Mucosa of stomach (tissue), 1 donor: ENCODE measurements at regions not wholly inside any gene's neighbourhood (a gene's known extent, or its start where the extent isn't known, plus 50 kb on each side); places are given as distances from the start of the nearest gene placed in this dataset.

Experiments used
- H3K27me3 ChIP-seq: one replicate; pipeline ENCODE4 v1.7.0; 2013; ENCODE audit warnings: mild to moderate bottlenecking, low read length; ENCODE audit not compliant: control insufficient read depth, insufficient read depth
- H3K36me3 ChIP-seq: one replicate; pipeline ENCODE4 v1.7.0; 2013; ENCODE audit warnings: low read length; ENCODE audit not compliant: control insufficient read depth, insufficient read depth
- H3K4me1 ChIP-seq: one replicate; pipeline ENCODE4 v1.7.0; 2013; ENCODE audit warnings: mild to moderate bottlenecking, low read length; ENCODE audit not compliant: control insufficient read depth, insufficient read depth
- H3K4me3 ChIP-seq: one replicate; pipeline ENCODE4 v1.7.0; 2013; ENCODE audit warnings: low read length
- H3K9ac ChIP-seq: one replicate; pipeline ENCODE4 v1.7.0; 2013; ENCODE audit warnings: mild to moderate bottlenecking, low read length, moderate library complexity
- H3K9me3 ChIP-seq: one replicate; pipeline ENCODE4 v1.7.0; 2013; ENCODE audit warnings: mild to moderate bottlenecking, low read length, moderate library complexity; ENCODE audit not compliant: control insufficient read depth
- donor health status: Pancreatic carcinoma.

- Histone ChIP-seq H3K9ac (no peak overlapping the region), H3K9me3 (no peaks in the 10 kb centered on the region), H3K4me1 (no peaks in the 10 kb centered on the region), H3K4me3 (no peak overlapping the region), H3K36me3 (no peaks in the 10 kb centered on the region), H3K27me3 (no peaks in the 10 kb centered on the region)
These were observed 67.5 kb upstream of the PRDX6 start for GRCh38 chr1:173409613-173410012.

- H3K36me3 ChIP-seq: no peaks in the 10 kb centered on the region
- no peaks in the 10 kb centered on the region for H3K4me1 ChIP-seq
- H3K9me3 ChIP-seq: no peaks in the 10 kb centered on the region
- no peaks in the 10 kb centered on the region for H3K27me3 ChIP-seq
- no peak overlapping the region for H3K4me3 ChIP-seq
- no peak overlapping the region for H3K9ac ChIP-seq
These were observed 66.9 kb upstream of the PRDX6 start for GRCh38 chr1:173410133-173410793.

- no peak overlapping the region for H3K4me3 ChIP-seq
- no peaks in the 10 kb centered on the region for H3K36me3 ChIP-seq
- no peaks in the 10 kb centered on the region for H3K4me1 ChIP-seq
- H3K27me3 ChIP-seq: no peaks in the 10 kb centered on the region
- H3K9me3 ChIP-seq: no peaks in the 10 kb centered on the region
- no peak overlapping the region for H3K9ac ChIP-seq
These were observed 66.3 kb upstream of the PRDX6 start for GRCh38 chr1:173410794-173411236.

- Histone ChIP-seq H3K4me3 (no peak overlapping the region), H3K27me3 (no peaks in the 10 kb centered on the region), H3K36me3 (no peaks in the 10 kb centered on the region), H3K4me1 (no peaks in the 10 kb centered on the region), H3K9ac (no peak overlapping the region), H3K9me3 (no peaks in the 10 kb centered on the region)
These were observed 65.0 kb upstream of the PRDX6 start for GRCh38 chr1:173411835-173412742.

GRCh38 chr1:173413271-173413707, 63.8 kb upstream of the PRDX6 start:
- Histone ChIP-seq H3K4me3 (no peak overlapping the region), H3K9ac (no peak overlapping the region), H3K9me3 (no peaks in the 10 kb centered on the region), H3K4me1 (no peaks in the 10 kb centered on the region), H3K27me3 (no peaks in the 10 kb centered on the region), H3K36me3 (no peaks in the 10 kb centered on the region)

GRCh38 chr1:173414136-173414535, 63.0 kb upstream of the PRDX6 start:
- no peaks in the 10 kb centered on the region for H3K9me3 ChIP-seq
- no peaks in the 10 kb centered on the region for H3K36me3 ChIP-seq
- H3K4me1 ChIP-seq: no peaks in the 10 kb centered on the region
- H3K9ac ChIP-seq: no peak overlapping the region
- H3K27me3 ChIP-seq: no peaks in the 10 kb centered on the region
- H3K4me3 ChIP-seq: no peak overlapping the region

GRCh38 chr1:173414539-173415226, 62.5 kb upstream of the PRDX6 start:
- Histone ChIP-seq H3K4me1 (no peaks in the 10 kb centered on the region), H3K9ac (no peak overlapping the region), H3K36me3 (no peaks in the 10 kb centered on the region), H3K9me3 (no peaks in the 10 kb centered on the region), H3K27me3 (no peaks in the 10 kb centered on the region), H3K4me3 (no peak overlapping the region)

GRCh38 chr1:173415490-173415889, 61.6 kb upstream of the PRDX6 start:
- Histone ChIP-seq H3K4me1 (no peaks in the 10 kb centered on the region), H3K4me3 (no peak overlapping the region), H3K27me3 (no peaks in the 10 kb centered on the region), H3K9me3 (no peaks in the 10 kb centered on the region), H3K9ac (no peak overlapping the region), H3K36me3 (no peaks in the 10 kb centered on the region)

- H3K4me1 ChIP-seq: no peaks in the 10 kb centered on the region
- no peaks in the 10 kb centered on the region for H3K27me3 ChIP-seq
- no peak overlapping the region for H3K4me3 ChIP-seq
- H3K9me3 ChIP-seq: no peaks in the 10 kb centered on the region
- H3K9ac ChIP-seq: no peak overlapping the region
- no peaks in the 10 kb centered on the region for H3K36me3 ChIP-seq
These were observed 61.2 kb upstream of the PRDX6 start for GRCh38 chr1:173415905-173416450.

GRCh38 chr1:173417563-173417962, 59.6 kb upstream of the PRDX6 start:
- Histone ChIP-seq H3K9ac (no peak overlapping the region), H3K4me3 (no peak overlapping the region), H3K4me1 (no peaks in the 10 kb centered on the region), H3K9me3 (no peaks in the 10 kb centered on the region), H3K27me3 (no peaks in the 10 kb centered on the region), H3K36me3 (no peaks in the 10 kb centered on the region)

- H3K27me3 ChIP-seq: no peaks in the 10 kb centered on the region
- no peaks in the 10 kb centered on the region for H3K9me3 ChIP-seq
- no peak overlapping the region for H3K4me3 ChIP-seq
- no peak overlapping the region for H3K9ac ChIP-seq
- no peaks in the 10 kb centered on the region for H3K4me1 ChIP-seq
- no peaks in the 10 kb centered on the region for H3K36me3 ChIP-seq
These were observed 58.8 kb upstream of the PRDX6 start for GRCh38 chr1:173418107-173418985.
